ENCODE measurements at regions not wholly inside any gene's neighbourhood (a gene's known extent, or its start where the extent isn't known, plus 50 kb on each side); places are given as distances from the start of the nearest gene placed in this dataset.

DNA sequence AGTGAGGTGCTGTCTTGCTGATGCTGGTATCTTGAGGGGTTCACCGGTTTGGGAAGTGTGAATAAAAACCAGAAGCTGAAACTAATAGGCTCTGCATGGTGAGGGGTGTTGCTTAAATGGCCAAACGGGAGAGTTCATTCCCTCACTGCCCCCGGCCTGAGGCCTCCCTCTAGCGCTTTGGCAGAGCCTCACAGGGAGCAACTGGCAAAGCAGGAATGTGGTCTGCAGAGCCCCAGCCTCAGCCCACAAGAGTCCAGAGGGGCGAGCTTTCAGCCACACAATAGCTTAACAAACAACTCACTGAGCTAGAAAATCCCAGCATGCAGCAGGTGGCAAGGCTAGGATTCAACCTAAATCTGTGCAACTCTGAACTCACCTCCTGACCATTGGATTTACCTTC, 234.8 kb downstream of the MED10 start:
- CTCF ChIA-PET, result no interaction called here
- H3K9me3 ChIP-seq (ENCODE audit: control insufficient read depth, insufficient read depth, low read depth, low read length), result no peaks in the 10 kb centered on the region
- no peaks in the 10 kb centered on the region for H3K36me3 ChIP-seq (ENCODE audit: control insufficient read depth in 2 of 2, insufficient read depth in 1 of 2, low read length in 2 of 2)
- TF ChIP-seq ZNF654 (tag by site-specific recombination; IDR thresholded peaks at IDR 0.05; ENCODE audit: low read depth) (no peak), KLF7 (tag by site-specific recombination; IDR thresholded peaks at IDR 0.05; ENCODE audit: borderline replicate concordance) (no peak), ZNF121 (tag by site-specific recombination; IDR thresholded peaks at IDR 0.05) (no peak), ZNF426 (tag by site-specific recombination; IDR thresholded peaks at IDR 0.05) (no peak), ZNF266 (tag by site-specific recombination; IDR thresholded peaks at IDR 0.05; ENCODE audit: low read depth) (no peak)
- TF ChIP-seq, protein P1, sequence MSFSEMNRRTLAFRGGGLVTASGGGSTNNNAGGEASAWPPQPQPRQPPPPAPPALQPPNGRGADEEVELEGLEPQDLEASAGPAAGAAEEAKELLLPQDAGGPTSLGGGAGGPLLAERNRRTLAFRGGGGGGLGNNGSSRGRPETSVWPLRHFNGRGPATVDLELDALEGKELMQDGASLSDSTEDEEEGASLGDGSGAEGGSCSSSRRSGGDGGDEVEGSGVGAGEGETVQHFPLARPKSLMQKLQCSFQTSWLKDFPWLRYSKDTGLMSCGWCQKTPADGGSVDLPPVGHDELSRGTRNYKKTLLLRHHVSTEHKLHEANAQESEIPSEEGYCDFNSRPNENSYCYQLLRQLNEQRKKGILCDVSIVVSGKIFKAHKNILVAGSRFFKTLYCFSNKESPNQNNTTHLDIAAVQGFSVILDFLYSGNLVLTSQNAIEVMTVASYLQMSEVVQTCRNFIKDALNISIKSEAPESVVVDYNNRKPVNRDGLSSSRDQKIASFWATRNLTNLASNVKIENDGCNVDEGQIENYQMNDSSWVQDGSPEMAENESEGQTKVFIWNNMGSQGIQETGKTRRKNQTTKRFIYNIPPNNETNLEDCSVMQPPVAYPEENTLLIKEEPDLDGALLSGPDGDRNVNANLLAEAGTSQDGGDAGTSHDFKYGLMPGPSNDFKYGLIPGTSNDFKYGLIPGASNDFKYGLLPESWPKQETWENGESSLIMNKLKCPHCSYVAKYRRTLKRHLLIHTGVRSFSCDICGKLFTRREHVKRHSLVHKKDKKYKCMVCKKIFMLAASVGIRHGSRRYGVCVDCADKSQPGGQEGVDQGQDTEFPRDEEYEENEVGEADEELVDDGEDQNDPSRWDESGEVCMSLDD (tag by site-specific recombination; IDR thresholded peaks at IDR 0.05), result no peak
- TF ChIP-seq, protein P2, sequence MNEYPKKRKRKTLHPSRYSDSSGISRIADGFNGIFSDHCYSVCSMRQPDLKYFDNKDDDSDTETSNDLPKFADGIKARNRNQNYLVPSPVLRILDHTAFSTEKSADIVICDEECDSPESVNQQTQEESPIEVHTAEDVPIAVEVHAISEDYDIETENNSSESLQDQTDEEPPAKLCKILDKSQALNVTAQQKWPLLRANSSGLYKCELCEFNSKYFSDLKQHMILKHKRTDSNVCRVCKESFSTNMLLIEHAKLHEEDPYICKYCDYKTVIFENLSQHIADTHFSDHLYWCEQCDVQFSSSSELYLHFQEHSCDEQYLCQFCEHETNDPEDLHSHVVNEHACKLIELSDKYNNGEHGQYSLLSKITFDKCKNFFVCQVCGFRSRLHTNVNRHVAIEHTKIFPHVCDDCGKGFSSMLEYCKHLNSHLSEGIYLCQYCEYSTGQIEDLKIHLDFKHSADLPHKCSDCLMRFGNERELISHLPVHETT (tag by site-specific recombination; IDR thresholded peaks at IDR 0.05), result no peak
- no peak overlapping the region for H3K4me3 ChIP-seq (ENCODE audit: low read depth, low read length)
- H3K27ac ChIP-seq (ENCODE audit: extremely low read depth, low read depth, low read length), result no peak overlapping the region
- H3K4me1 ChIP-seq (ENCODE audit: control insufficient read depth, insufficient read depth, low read length), result no peaks in the 10 kb centered on the region
- POLR2A ChIA-PET, result no interaction called here

DNA sequence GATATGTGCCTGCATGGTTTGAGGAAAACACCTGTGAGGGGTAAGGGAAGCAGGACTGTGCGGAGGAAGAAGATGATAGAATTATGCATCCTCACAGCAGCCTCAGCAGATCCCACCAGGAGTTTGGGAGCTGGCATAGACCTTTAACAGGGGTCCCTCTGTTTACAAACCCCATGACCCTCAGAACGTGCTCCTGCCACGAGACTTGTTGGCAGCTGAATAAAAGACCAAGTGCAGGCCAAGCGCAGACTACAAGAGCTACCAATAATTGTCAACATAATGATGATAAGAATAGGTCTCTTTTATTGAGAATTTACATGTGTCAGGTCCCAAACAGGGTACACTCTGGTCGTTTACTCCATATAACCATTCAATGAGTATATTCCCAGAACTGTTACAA, 236.0 kb downstream of the MED10 start:
- Histone ChIP-seq H3K4me1 (ENCODE audit: control insufficient read depth, insufficient read depth, low read length) (no peaks in the 10 kb centered on the region), H3K4me3 (ENCODE audit: low read depth, low read length) (no peak overlapping the region), H3K27ac (ENCODE audit: extremely low read depth, low read depth, low read length) (no peak overlapping the region), H3K36me3 (ENCODE audit: control insufficient read depth in 2 of 2, insufficient read depth in 1 of 2, low read length in 2 of 2) (no peaks in the 10 kb centered on the region), H3K9me3 (ENCODE audit: control insufficient read depth, insufficient read depth, low read depth, low read length) (no peaks in the 10 kb centered on the region)
- POLR2A ChIA-PET, result no interaction called here
- CTCF ChIA-PET, result no interaction called here
- TF ChIP-seq ZNF548 (tag by site-specific recombination; IDR thresholded peaks at IDR 0.05) (no peak), OSR2 (tag by site-specific recombination; IDR thresholded peaks at IDR 0.05) (no peak), ZNF701 (tag by site-specific recombination; IDR thresholded peaks at IDR 0.05) (no peak), ZNF768 (tag by site-specific recombination; IDR thresholded peaks at IDR 0.05) (no peak), PRDM1 (tag by site-specific recombination; IDR thresholded peaks at IDR 0.05) (no peak), ZNF221 (tag by site-specific recombination; IDR thresholded peaks at IDR 0.05; ENCODE audit: borderline replicate concordance) (no peak), ZEB2 (tag by site-specific recombination; IDR thresholded peaks at IDR 0.05) (no peak), ZNF521 (tag by site-specific recombination; IDR thresholded peaks at IDR 0.05) (no peak), ZNF37A (tag by site-specific recombination; IDR thresholded peaks at IDR 0.05) (no peak), ZNF621 (tag by site-specific recombination; IDR thresholded peaks at IDR 0.05) (no peak)
- TF ChIP-seq, protein P3, sequence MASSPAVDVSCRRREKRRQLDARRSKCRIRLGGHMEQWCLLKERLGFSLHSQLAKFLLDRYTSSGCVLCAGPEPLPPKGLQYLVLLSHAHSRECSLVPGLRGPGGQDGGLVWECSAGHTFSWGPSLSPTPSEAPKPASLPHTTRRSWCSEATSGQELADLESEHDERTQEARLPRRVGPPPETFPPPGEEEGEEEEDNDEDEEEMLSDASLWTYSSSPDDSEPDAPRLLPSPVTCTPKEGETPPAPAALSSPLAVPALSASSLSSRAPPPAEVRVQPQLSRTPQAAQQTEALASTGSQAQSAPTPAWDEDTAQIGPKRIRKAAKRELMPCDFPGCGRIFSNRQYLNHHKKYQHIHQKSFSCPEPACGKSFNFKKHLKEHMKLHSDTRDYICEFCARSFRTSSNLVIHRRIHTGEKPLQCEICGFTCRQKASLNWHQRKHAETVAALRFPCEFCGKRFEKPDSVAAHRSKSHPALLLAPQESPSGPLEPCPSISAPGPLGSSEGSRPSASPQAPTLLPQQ (tag by site-specific recombination; IDR thresholded peaks at IDR 0.05), result no peak
- TF ChIP-seq, protein P4, sequence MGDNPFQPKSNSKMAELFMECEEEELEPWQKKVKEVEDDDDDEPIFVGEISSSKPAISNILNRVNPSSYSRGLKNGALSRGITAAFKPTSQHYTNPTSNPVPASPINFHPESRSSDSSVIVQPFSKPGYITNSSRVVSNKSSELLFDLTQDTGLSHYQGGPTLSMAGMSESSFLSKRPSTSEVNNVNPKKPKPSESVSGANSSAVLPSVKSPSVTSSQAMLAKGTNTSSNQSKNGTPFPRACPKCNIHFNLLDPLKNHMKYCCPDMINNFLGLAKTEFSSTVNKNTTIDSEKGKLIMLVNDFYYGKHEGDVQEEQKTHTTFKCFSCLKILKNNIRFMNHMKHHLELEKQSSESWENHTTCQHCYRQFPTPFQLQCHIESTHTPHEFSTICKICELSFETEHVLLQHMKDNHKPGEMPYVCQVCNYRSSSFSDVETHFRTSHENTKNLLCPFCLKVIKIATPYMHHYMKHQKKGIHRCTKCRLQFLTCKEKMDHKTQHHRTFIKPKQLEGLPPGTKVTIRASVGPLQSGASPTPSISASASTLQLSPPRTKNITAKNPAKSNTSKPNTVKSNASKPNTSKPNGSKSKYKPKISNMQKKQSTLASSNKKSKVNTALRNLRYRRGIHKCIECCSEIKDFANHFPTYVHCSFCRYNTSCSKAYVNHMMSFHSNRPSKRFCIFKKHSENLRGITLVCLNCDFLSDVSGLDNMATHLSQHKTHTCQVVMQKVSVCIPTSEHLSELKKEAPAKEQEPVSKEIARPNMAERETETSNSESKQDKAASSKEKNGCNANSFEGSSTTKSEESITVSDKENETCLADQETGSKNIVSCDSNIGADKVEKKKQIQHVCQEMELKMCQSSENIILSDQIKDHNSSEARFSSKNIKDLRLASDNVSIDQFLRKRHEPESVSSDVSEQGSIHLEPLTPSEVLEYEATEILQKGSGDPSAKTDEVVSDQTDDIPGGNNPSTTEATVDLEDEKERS (tag by site-specific recombination; IDR thresholded peaks at IDR 0.05), result no peak
